Erythroblast (primary cell): ENCODE measurements at regions not wholly inside any gene's neighbourhood (a gene's known extent, or its start where the extent isn't known, plus 50 kb on each side); places are given as distances from the start of the nearest gene placed in this dataset.

Source experiments
- GATA1 ChIP-seq: IDR thresholded peaks from 2 replicates; pipeline ENCODE4 v1.6.1; 2011; ENCODE audit warnings: low read depth, mild to moderate bottlenecking, control low read depth, low read length, moderate library complexity
- POLR2A ChIP-seq: IDR thresholded peaks from 2 replicates; pipeline ENCODE4 v1.6.1; 2011; ENCODE audit warnings: mild to moderate bottlenecking, low read length

DNA sequence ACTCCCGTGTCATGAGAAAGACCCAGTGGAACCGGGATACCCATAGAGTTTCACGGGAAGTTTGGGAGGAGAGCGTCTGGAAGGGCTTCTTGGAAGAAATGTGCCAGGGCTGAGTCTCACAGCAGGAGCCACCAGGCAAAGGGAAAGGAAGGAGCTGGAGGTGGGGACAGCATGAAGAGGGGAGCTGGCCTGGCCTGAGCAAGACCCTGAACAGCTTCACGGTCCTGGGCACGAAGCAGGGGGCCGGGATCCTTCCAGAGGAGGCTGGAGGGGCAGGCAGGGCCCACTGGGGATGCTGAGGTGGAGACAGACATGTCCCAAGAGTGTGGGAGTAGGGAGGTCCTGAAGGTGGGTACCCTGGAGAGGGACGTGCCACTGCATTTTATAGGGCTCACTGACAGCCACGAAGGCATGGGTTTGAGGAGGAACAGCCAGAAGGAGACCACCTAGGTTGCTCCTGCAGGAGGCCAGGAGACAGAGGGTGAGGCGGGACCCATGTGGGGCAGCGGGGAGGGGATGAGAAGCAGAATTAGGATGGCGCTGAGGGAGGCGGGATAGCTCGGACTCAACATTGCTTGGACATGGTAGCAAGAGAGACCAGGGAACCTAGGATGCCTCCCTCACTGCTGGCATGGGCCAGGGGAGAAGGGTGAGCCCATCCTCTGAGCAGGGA is 168.1 kb upstream of the ID2 start:
- no peak for TF ChIP-seq POLR2A
- no peak for TF ChIP-seq GATA1
